GM18951 (cell line): ENCODE measurements at regions not wholly inside any gene's neighbourhood (a gene's known extent, or its start where the extent isn't known, plus 50 kb on each side); places are given as distances from the start of the nearest gene placed in this dataset.

Experiments
- POLR2A ChIP-seq: IDR thresholded peaks from 4 replicates; pipeline ENCODE4 v1.6.1; 2011; ENCODE audit warnings: mild to moderate bottlenecking; ENCODE audit not compliant: insufficient read length, insufficient read depth; ENCODE audit errors: extremely low read depth
- in situ Hi-C: fragments of 300-500 bp; cut with MboI; formaldehyde crosslinking; loops from one replicate; pipeline ENCODE4 v1.12.0; 2022; ENCODE audit warnings: low sequenced_read_pairs, mixed read lengths, inconsistent platforms; ENCODE audit not compliant: unreplicated experiment

DNA sequence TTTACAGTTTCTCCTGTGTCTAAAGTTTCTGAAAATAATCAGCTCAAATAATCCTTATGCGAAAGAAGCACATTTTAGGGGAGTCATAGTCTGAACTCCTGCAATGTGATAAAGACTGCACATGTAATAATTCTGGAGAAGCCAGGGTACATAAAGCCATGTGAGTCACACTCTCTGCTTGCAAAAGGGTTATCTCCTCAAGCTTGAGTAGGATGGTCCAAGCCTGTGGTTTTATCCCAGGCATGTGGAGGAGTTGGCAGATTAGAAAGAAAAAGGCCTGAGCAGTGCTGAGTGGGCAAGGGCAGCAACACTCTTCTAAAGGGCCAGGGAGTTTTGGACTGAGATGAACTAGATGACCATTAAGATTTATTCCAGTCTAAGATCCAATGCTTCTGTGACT, 220.4 kb downstream of the RHOU start:
- in situ Hi-C loops, result no loop called here
- TF ChIP-seq POLR2A, result no peak

DNA sequence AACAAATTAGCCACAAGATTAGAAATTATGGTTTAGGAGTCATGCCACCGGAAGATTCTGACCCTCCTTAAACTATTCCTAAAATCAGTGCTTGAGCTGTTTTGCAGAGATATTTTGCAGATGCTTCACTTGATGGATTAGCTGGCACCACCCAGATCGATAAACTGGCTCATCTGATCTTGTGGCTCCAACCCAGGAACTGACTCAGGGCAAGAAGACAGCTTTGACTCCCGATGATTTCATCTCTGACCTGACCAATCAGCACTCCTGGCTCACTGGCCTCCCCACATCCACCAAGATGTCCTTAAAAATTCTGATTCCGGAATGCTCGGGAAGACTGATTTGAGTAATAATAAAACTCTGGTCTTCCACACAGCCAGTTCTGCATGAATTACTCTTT, 221.6 kb downstream of the RHOU start:
- no peak for TF ChIP-seq POLR2A
- in situ Hi-C loops, result no loop called here

DNA sequence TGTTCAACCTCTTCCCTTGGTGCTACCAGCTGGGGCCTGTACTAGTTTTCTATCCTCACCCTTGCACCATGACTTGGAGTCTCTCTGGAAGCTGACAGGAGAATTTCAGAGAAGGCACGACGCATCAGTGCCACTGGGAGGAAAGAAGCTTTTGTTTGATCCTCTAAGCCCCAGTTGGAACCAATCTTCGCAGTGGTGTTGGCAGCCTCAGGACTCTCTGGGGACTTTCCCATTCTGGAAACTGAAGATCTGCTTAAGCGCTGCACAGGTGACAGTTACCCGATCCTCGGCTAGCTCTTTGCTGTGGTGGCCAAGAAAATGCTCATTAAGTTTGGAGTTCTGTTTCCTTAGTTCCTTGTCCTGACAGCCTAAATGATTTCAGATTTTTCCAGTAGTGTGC, 222.3 kb downstream of the RHOU start:
- in situ Hi-C loops, result no loop called here

DNA sequence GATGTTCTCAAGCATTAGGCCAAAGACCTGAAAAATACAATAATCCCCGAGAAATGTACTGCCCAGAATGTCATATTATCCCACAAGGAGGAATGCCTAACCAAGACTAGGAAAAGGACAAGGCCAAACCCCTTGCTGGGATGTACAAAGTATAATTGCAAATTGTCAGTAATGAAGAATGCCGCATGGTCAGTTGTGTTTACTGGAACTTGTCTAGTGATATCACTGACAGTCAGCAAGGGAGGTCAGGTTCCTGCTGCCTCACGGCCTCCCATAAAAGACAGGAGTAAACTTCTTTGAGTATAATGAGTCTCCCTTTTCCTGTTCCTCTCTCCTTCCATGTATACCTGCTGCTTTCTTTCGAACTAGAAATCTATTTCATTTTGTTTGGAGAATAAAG, 222.8 kb downstream of the RHOU start:
- TF ChIP-seq POLR2A, result no peak
- in situ Hi-C loops, result no loop called here

More for the DNA sequence above, 222.3 kb downstream of the RHOU start:
- no peak for TF ChIP-seq POLR2A

DNA sequence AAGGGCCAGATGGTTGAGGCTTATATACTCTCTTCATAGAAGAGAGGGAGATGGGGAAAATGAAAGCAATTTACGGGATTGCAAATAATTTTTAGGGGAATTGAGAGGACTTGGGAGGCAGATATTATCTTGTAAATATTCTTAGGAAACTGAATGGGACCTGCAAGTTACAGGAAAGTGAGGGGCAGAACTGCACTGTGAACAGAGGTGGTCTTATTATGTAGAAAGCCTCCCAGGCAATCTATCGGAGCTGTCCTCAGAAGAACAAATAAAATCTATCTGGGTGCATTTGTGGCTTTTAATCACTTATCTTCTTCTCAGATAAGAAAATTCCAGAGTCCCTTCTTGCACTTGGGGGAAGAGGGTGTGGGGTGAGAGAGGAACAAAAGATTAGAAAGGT, 223.5 kb downstream of the RHOU start:
- TF ChIP-seq POLR2A, result no peak
- in situ Hi-C loops, result no loop called here

DNA sequence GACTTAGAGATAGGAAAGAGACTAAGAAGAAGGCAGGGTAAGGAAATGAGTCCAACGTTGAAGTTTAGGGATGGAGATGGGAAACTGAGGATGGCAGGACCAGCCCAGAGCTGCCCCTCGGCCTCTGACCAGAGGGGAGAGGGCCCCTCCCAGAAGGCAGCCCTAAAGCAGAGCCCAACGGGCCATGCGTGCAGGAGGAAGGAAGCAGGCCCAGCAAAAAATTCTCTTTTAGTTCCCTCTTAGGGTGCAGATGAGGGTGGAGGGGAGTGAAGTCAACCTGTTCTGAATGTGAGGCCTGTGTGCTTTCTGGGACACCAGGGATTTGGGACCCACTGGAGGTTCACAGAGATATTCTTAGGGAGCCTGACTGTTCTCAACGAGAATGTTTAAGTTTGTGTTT, 225.4 kb downstream of the RHOU start:
- in situ Hi-C loops, result no loop called here
- TF ChIP-seq POLR2A, result no peak

DNA sequence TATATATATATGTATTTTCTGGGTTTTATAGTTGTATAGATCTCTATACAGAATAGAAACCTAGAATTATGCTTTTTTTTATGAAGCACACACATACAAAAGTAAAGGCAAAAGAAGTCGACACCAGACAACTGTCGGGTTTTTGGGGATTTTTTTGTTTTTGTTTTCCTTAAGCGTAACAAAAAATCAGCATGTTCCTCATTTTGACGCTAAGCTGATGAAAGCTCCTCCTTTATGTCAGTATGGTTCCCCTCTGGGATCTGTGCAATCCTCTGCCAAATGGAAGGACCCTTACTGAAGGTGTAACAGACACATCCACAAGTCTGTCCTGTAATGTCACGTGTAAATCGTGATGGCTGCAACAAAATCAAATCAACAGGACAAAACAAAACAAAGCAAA, 226.2 kb downstream of the RHOU start:
- in situ Hi-C loops, result no loop called here
- no peak for TF ChIP-seq POLR2A

DNA sequence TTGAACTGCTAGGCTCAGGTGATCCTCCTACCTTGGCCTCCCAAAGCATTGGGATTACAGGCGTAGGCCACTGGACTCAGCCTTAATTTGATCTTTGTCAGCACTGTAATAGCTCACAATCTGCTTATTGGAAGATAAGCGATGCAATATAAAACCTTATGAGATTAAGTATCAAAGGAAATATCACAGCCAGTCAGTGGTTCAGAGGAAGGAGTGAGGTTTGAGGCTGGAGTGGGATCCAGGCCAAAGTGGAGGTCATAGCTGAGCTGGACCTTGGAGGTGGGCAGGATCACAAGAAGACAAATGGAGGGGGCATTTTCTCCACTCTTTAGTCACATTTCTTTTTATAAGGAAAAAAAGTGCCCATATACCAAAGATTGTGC, 228.5 kb downstream of the RHOU start:
- in situ Hi-C loops, result no loop called here
- TF ChIP-seq POLR2A, result no peak

DNA sequence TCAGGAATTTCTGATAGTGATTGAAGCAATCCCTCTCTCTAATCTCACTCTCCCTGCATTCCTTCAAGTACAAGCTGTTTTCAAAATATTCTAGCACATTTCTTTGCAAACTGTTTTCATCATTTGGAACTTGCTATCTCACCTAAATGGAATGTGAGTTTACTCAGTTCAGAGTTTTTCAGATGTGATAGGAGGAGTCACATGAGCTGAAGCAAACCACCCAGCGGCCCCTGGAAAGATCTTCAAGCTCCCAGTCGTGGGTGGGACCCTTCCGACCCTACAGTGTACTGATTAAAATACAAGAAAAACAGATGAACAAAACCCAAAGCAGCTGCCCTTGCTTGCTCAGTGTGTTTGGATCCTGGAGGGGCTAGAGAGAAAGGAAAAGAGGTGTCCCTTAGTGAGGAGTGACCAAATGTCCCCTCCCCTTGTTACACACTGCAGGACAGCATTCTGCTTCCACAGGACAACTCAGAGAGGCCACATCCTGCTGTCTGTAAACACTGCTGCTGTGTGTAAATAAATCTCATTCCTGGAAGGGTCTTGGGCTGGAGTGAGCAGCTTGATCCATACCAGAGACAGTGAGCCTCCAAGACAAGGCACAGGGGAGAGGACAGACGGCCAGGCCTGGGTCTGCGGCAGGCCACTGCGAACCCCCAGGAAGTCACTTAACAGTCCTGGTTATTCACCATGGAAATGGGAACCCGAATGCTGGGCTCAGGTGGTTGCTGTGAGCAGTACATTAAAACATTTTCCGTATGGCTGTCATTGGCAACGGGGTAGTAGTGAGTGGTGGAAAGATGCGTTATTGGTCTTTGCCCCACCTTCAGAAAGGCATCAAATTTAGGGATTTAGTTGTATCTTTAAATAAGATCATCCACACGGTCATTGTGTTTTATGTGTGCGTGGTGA, 229.2 kb downstream of the RHOU start:
- in situ Hi-C loops, result no loop called here
- no peak for TF ChIP-seq POLR2A

DNA sequence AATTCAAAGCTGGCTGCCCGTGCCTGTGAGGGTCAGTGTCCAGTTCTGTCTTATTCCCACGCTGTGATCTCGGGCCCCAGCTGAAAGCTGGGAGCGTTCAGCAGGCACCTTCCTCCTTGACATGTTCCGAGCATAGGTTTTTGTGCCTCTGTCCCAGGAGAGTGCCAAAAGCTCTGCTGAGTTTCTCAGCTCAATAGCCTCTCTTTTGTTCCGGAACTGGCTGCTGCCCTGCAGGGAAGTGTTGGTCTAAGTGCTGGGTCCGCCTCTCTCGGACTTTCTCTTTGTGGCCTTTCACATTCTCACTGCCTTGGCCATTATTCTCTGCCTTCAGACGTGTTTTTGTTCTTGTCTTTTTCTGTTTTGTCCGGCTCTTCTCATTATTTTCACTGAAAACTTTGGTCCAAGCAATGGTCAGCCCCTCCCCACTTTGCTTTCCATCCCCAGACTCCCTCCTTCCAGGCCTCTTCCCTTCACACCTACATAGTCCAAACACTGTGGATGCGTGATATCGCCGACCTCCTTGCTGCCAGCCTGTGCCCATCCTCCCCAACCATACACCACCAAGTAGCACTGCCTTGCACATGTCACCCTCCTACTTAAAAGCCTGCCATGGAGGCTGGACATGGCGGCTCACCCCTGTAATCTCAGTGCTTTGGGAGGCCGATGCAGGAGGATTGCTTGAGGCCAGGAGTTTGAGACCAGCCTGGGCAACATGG, 233.8 kb downstream of the RHOU start:
- in situ Hi-C loops, result no loop called here
- TF ChIP-seq POLR2A, result no peak

DNA sequence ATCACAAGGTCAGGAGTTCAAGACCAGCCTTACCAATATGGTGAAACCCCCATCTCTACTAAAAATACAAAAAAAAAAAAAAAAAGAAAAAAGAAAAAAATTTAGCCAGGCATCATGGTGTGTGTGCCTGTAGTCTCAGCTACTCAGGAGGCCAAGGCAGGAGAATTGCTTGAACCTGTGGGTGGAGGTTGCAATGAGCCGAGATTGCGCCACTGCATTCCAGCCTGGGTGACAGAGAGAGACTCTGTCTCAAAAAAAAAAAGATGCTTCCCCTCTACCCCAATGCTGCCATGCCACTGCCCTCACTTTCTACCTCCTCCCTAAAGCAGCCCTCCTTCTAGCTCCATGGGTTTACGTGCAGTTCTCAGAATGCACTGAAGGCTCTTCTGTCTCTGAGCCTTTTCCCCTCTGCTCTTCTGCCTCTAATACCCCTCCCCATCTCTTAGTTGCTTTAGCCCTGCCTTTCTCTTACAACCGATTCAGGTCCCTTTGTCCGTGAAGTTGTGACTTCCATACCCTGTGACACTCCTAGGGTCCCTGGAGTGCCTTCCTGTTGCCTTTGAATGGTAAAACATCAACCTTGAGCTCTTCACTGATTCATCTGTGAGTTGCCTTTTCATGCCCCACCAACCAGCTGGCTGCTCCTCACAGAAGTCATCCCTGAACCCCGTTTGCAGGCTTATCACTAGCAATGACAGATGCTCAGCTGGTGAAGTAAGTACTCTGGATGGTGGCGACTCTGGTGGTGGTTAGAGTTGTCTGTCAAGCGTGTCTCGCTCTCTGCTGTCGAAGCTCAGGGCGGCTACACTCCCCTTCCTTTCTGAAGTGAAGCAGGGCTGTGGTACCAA, 234.9 kb downstream of the RHOU start:
- in situ Hi-C loops, result no loop called here
- no peak for TF ChIP-seq POLR2A

DNA sequence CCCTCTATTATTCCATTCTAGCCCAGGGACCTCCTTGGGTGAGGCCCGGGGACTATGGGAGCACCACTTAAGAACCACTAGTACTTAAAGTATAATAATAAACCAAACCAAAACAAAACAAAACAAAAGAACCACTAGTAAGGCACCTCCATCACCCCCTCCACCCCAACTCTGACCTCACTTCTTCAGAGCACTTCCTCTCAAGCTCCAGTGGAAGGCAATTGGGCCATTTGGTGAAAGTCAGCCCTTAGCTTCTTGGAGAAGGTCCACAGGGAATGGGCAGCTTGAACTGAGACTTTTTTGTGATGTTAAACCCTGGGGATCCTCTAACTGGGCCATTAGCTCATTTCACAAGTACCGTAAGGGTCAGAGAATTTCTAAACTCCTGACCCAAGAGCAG, 237.3 kb downstream of the RHOU start:
- in situ Hi-C loops, result no loop called here
- no peak for TF ChIP-seq POLR2A

DNA sequence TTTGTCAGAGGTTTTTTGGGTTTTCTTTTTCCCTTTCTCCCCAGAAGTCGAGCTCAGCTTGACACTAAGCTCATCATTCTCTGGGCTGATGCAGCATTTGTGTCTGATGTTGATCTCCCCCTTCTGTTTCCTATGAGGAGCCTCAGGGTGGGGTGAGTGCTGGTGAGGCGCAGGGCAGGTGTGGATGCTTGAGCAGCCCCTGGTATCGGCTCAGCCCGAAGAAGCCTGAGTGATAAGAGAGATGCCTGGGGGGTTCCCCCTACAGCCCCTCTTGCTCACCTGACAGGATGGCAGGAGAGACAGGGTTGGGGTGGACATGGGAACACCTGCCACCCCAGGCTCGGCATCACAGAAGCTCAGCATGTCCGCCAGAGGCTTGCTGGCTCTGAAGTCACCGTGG, 239.0 kb downstream of the RHOU start:
- in situ Hi-C loops, result no loop called here
- TF ChIP-seq POLR2A, result no peak

DNA sequence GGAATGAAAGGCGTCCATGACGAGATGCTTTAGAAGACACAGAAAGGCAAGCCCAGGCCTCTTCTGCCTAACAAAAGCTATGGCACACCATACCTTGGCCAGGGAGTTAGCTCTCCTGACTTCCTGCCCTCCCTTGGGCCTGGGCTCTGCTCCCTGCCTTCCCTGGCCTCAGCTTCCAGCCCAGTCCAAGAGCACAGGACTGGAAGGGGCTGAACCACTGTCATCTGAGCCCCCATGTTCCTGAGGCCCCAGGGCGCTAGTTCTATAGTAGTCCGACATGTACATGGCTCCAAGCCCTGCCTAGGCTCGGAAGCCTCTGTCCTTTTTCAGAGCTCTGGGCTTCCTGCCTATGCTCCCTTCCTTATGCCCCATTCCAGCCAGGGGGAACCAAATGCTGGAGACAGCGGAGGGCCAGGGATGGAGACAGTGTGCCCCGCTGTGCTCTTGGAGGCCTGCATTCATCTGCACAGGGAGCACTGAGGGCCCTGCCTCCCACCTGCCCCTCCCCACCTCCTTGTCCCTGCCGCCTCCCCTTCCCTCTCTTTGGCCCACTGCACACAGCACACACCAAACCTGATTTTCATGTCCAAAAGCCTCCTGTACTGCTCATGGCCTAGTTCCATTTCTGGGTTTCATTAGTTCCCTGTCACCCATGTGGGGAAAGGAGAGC, 240.1 kb downstream of the RHOU start:
- in situ Hi-C loops, result no loop called here
- TF ChIP-seq POLR2A, result no peak
